Sigmoid colon (tissue), 4 donors: ENCODE measurements at regions not wholly inside any gene's neighbourhood (a gene's known extent, or its start where the extent isn't known, plus 50 kb on each side); places are given as distances from the start of the nearest gene placed in this dataset.

Source experiments
- CTCF ChIP-seq, 4 experiments: fragments of 450-650 bp in 3 of 4; fragments of 200-600 bp in 1 of 4; IDR thresholded peaks; one replicate each; pipeline ENCODE4 v1.5.1; 2016 to 2019; ENCODE audit warnings: antibody characterized with exemption in 4 of 4, mild to moderate bottlenecking in 3 of 4, moderate library complexity in 2 of 4
- POLR2A ChIP-seq, 2 donors: fragments of 450-650 bp; IDR thresholded peaks; one replicate each; pipeline ENCODE4 v1.6.1; 2016; ENCODE audit warnings: antibody characterized with exemption in 2 of 2, mild to moderate bottlenecking in 2 of 2, moderate library complexity in 2 of 2
- POLR2AphosphoS5 ChIP-seq, 4 donors: sonication (generic); formaldehyde crosslinking; IDR thresholded peaks; one replicate each; pipeline ENCODE4 v1.6.1; 2017; ENCODE audit warnings: antibody characterized with exemption in 4 of 4

GRCh38 chr7:93779115-93779514 lies 111.4 kb downstream of the TFPI2 start:
- TF ChIP-seq CTCF (IDR thresholded peaks at IDR 0.05) (no peak), POLR2A (IDR thresholded peaks at IDR 0.05) (no peak), POLR2AphosphoS5 (IDR thresholded peaks at IDR 0.05) (no peak)
